Liver (tissue), 3 donors: ENCODE measurements at regions not wholly inside any gene's neighbourhood (a gene's known extent, or its start where the extent isn't known, plus 50 kb on each side); places are given as distances from the start of the nearest gene placed in this dataset.

Experiments
- EGR1 ChIP-seq, 2 donors: IDR thresholded peaks; 2 replicates each; pipeline ENCODE4 v1.6.1; 2016 to 2018; ENCODE audit warnings: antibody characterized with exemption in 2 of 2, low read depth in 2 of 2
- GABPA ChIP-seq, 2 donors: IDR thresholded peaks in 1 of 2; conservative IDR thresholded peaks in 1 of 2; 2 replicates each; pipeline ENCODE4 v1.6.1; 2016; ENCODE audit warnings: antibody characterized with exemption in 2 of 2, mild to moderate bottlenecking in 1 of 2, moderate library complexity in 1 of 2
- JUND ChIP-seq, 2 donors: IDR thresholded peaks; 2 replicates each; pipeline ENCODE4 v1.6.1; 2016; ENCODE audit warnings: antibody characterized with exemption in 2 of 2
- RAD21 ChIP-seq, 2 donors: IDR thresholded peaks; 2 replicates each; pipeline ENCODE4 v1.6.1; 2016; ENCODE audit warnings: antibody characterized with exemption in 2 of 2, mild to moderate bottlenecking in 2 of 2
- RXRA ChIP-seq, 2 donors: IDR thresholded peaks; 2 replicates each; pipeline ENCODE4 v1.6.1; 2017 to 2018; ENCODE audit warnings: antibody characterized with exemption in 2 of 2, mild to moderate bottlenecking in 1 of 2
- SP1 ChIP-seq: IDR thresholded peaks from 2 replicates; pipeline ENCODE4 v1.6.1; 2018; ENCODE audit warnings: antibody characterized with exemption, mild to moderate bottlenecking
- TAF1 ChIP-seq: conservative IDR thresholded peaks from 2 replicates; pipeline ENCODE4 v1.6.1; 2016; ENCODE audit warnings: antibody characterized with exemption, mild to moderate bottlenecking
- YY1 ChIP-seq: IDR thresholded peaks from 2 replicates; pipeline ENCODE4 v1.6.1; 2016; ENCODE audit warnings: antibody characterized with exemption, mild to moderate bottlenecking
- TF ChIP-seq, protein P1 (sequence below): fragments of 150-350 bp; IDR thresholded peaks from 2 replicates; pipeline ENCODE4 v1.5.1; 2017; ENCODE audit warnings: improper control_type of control experiment, low read depth, low read length; ENCODE audit not compliant: missing input control
- TF ChIP-seq, protein P2 (sequence below): IDR thresholded peaks from 2 replicates; pipeline ENCODE4 v1.6.1; 2016; ENCODE audit warnings: antibody characterized with exemption
- TF ChIP-seq, protein P3 (sequence below): IDR thresholded peaks from 2 replicates; pipeline ENCODE4 v1.6.1; 2016; ENCODE audit warnings: antibody characterized with exemption, mild to moderate bottlenecking
- TF ChIP-seq, protein P4 (sequence below): IDR thresholded peaks from 2 replicates; pipeline ENCODE4 v1.6.1; 2016; ENCODE audit warnings: antibody characterized with exemption
- donor health status: healthy.
- donor health status: healthy.

DNA sequence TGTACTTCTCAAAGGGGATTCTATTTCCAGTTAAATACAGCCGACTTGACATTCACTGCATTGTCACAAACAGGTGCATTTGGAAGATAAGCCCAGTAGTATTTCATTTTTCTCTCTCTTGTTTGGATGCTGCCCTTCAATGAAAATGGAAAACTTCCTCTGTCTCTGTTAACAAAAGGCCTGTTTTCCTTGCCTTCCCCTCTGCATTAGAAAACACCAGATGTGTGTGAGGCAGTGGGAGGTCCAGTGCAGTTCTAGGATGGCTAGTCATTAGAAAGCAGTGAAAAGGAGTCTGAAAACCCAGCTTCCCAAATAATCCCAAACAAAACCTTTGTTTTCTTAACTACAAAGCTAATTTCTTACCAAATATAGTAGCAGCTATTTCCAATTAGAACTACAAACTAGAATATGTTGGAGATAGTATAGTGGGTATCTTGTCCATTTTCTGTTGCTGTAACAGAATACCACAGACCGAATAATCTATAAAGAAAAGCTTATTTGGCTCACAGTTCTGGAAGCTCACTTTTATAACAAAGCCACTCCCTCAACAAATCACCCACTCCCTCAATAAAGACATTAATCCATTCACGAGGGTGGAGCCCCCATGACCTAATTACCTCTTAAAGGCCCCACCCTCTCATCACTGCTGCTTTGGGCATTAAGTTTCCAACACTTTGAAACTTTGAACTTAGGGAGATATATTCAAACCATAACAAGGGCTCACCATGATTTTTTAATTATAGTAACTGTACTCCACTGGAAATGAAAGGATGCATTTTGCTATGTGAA, 452.1 kb upstream of the RPS6KA3 start:
- TF ChIP-seq, protein P1, sequence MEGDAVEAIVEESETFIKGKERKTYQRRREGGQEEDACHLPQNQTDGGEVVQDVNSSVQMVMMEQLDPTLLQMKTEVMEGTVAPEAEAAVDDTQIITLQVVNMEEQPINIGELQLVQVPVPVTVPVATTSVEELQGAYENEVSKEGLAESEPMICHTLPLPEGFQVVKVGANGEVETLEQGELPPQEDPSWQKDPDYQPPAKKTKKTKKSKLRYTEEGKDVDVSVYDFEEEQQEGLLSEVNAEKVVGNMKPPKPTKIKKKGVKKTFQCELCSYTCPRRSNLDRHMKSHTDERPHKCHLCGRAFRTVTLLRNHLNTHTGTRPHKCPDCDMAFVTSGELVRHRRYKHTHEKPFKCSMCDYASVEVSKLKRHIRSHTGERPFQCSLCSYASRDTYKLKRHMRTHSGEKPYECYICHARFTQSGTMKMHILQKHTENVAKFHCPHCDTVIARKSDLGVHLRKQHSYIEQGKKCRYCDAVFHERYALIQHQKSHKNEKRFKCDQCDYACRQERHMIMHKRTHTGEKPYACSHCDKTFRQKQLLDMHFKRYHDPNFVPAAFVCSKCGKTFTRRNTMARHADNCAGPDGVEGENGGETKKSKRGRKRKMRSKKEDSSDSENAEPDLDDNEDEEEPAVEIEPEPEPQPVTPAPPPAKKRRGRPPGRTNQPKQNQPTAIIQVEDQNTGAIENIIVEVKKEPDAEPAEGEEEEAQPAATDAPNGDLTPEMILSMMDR, result no peak
- TF ChIP-seq, protein P2, sequence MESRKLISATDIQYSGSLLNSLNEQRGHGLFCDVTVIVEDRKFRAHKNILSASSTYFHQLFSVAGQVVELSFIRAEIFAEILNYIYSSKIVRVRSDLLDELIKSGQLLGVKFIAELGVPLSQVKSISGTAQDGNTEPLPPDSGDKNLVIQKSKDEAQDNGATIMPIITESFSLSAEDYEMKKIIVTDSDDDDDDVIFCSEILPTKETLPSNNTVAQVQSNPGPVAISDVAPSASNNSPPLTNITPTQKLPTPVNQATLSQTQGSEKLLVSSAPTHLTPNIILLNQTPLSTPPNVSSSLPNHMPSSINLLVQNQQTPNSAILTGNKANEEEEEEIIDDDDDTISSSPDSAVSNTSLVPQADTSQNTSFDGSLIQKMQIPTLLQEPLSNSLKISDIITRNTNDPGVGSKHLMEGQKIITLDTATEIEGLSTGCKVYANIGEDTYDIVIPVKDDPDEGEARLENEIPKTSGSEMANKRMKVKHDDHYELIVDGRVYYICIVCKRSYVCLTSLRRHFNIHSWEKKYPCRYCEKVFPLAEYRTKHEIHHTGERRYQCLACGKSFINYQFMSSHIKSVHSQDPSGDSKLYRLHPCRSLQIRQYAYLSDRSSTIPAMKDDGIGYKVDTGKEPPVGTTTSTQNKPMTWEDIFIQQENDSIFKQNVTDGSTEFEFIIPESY, result no peak
- TF ChIP-seq GABPA (IDR thresholded peaks at IDR 0.05 in 1 of 2, conservative IDR thresholded peaks at IDR 0.05 in 1 of 2) (no peak), YY1 (no peak), TAF1 (no peak), EGR1 (IDR thresholded peaks at IDR 0.05; ENCODE audit: low read depth in 2 of 2) (no peak), RAD21 (IDR thresholded peaks at IDR 0.05) (no peak), RXRA (IDR thresholded peaks at IDR 0.05) (no peak), JUND (IDR thresholded peaks at IDR 0.05) (no peak), SP1 (no peak)
- TF ChIP-seq, protein P3, sequence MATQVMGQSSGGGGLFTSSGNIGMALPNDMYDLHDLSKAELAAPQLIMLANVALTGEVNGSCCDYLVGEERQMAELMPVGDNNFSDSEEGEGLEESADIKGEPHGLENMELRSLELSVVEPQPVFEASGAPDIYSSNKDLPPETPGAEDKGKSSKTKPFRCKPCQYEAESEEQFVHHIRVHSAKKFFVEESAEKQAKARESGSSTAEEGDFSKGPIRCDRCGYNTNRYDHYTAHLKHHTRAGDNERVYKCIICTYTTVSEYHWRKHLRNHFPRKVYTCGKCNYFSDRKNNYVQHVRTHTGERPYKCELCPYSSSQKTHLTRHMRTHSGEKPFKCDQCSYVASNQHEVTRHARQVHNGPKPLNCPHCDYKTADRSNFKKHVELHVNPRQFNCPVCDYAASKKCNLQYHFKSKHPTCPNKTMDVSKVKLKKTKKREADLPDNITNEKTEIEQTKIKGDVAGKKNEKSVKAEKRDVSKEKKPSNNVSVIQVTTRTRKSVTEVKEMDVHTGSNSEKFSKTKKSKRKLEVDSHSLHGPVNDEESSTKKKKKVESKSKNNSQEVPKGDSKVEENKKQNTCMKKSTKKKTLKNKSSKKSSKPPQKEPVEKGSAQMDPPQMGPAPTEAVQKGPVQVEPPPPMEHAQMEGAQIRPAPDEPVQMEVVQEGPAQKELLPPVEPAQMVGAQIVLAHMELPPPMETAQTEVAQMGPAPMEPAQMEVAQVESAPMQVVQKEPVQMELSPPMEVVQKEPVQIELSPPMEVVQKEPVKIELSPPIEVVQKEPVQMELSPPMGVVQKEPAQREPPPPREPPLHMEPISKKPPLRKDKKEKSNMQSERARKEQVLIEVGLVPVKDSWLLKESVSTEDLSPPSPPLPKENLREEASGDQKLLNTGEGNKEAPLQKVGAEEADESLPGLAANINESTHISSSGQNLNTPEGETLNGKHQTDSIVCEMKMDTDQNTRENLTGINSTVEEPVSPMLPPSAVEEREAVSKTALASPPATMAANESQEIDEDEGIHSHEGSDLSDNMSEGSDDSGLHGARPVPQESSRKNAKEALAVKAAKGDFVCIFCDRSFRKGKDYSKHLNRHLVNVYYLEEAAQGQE, result no peak
- TF ChIP-seq, protein P4, sequence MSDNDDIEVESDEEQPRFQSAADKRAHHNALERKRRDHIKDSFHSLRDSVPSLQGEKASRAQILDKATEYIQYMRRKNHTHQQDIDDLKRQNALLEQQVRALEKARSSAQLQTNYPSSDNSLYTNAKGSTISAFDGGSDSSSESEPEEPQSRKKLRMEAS, result no peak
